Fibroblast of lung (primary cell): ENCODE measurements at regions not wholly inside any gene's neighbourhood (a gene's known extent, or its start where the extent isn't known, plus 50 kb on each side); places are given as distances from the start of the nearest gene placed in this dataset.
"Not testable (repeated sequence)": the region's sequence is repeated elsewhere in the genome, so short reads cannot be mapped to it uniquely, and the experiment has no call there.

Experiments
- DNase-seq, 2 donors: peaks; one replicate each; pipeline versions ENCODE4 v3.0.0 to v3.0.0-alpha.2; 2010; ENCODE audit warnings: low read depth in 2 of 2
- H2AFZ ChIP-seq: 2 replicates; pipeline ENCODE4 v1.5.1; 2012; ENCODE audit warnings: low read length, control low read depth, inconsistent platforms
- H3K27ac ChIP-seq: 2 replicates; pipeline ENCODE4 v1.5.1; 2011; ENCODE audit warnings: low read length, control low read depth; ENCODE audit not compliant: insufficient read depth
- H3K27me3 ChIP-seq: 2 replicates; pipeline ENCODE4 v1.5.1; 2011; ENCODE audit warnings: mild to moderate bottlenecking, low read length; ENCODE audit not compliant: control insufficient read depth, insufficient read depth
- H3K36me3 ChIP-seq: 2 replicates; pipeline ENCODE4 v1.5.1; 2011; ENCODE audit warnings: low read length; ENCODE audit not compliant: control insufficient read depth, insufficient read depth
- H3K4me1 ChIP-seq: 2 replicates; pipeline ENCODE4 v1.5.1; 2011; ENCODE audit warnings: low read length; ENCODE audit not compliant: control insufficient read depth, insufficient read depth; ENCODE audit errors: extremely low read depth
- H3K4me2 ChIP-seq: 2 replicates; pipeline ENCODE4 v1.5.1; 2011; ENCODE audit warnings: low read length, control low read depth; ENCODE audit not compliant: insufficient read depth; ENCODE audit errors: extremely low read depth
- H3K4me3 ChIP-seq, 4 experiments: fragments of 200-600 bp in 1 of 4; sonication (generic) in 1 of 4; replicated peaks in 1 of 4; 2 replicates each; pipeline ENCODE4 v1.5.1; 2011 to 2016; ENCODE audit warnings: low read length in 4 of 4, low read depth in 3 of 4, mild to moderate bottlenecking in 3 of 4, control low read depth in 2 of 4, inconsistent platforms in 1 of 4, mixed read lengths in 1 of 4; ENCODE audit not compliant: insufficient read depth in 1 of 4; ENCODE audit errors: control extremely low read depth in 1 of 4
- H3K79me2 ChIP-seq: 2 replicates; pipeline ENCODE4 v1.5.1; 2012; ENCODE audit warnings: mild to moderate bottlenecking, low read length, inconsistent platforms; ENCODE audit not compliant: control insufficient read depth, insufficient read depth
- H3K9ac ChIP-seq: 2 replicates; pipeline ENCODE4 v1.5.1; 2011; ENCODE audit warnings: mild to moderate bottlenecking, low read length, control low read depth; ENCODE audit not compliant: insufficient read depth
- H3K9me3 ChIP-seq: 2 replicates; pipeline ENCODE4 v1.5.1; 2012; ENCODE audit warnings: low read depth, low read length; ENCODE audit not compliant: control insufficient read depth, insufficient read depth
- H4K20me1 ChIP-seq: 2 replicates; pipeline ENCODE4 v1.5.1; 2011; ENCODE audit warnings: low read length; ENCODE audit not compliant: control insufficient read depth, insufficient read depth; ENCODE audit errors: extremely low read depth
- EZH2 ChIP-seq: IDR thresholded peaks from 2 replicates; pipeline ENCODE4 v1.5.1; 2012; ENCODE audit warnings: low read length, control low read depth, mild to moderate bottlenecking; ENCODE audit errors: missing control alignments
- TF ChIP-seq, protein P1 (sequence below), 2 donors: IDR thresholded peaks in 1 of 2; conservative IDR thresholded peaks in 1 of 2; 1 replicate in 1 of 2; 2 replicates in 1 of 2; pipeline ENCODE4 v1.5.1; 2011 to 2012; ENCODE audit warnings: low read length in 2 of 2, control low read depth in 1 of 2, inconsistent platforms in 1 of 2, low read depth in 1 of 2, mild to moderate bottlenecking in 1 of 2

DNA sequence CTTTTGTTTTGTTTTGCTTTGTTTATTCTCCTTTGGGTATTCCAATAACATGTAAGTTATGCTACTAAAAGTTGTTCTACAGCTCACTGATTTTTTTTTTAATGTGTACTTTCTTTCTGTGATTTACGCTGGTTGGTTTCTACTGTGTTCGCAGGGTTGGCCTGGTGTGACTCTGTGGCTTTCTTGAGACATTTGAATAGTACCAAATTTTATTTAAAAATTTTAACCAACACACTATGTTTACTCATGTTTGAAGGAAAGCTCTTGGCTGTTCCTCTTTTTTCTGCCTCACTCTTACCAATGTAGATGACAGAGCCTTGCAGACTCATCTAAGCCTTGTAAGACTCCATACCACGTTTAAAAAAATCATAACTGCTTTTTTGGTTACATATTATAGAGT is 1784.9 kb upstream of the DEFB115 start:
- Histone ChIP-seq H3K9ac (no peak overlapping the region), H3K36me3 (no peaks in the 10 kb centered on the region), H3K9me3 (no peaks in the 10 kb centered on the region), H2AFZ (no peak overlapping the region), H3K4me3 (no peak overlapping the region), H3K27ac (no peak overlapping the region), H4K20me1 (no peaks in the 10 kb centered on the region), H3K79me2 (no peaks in the 10 kb centered on the region), H3K4me1 (no peaks in the 10 kb centered on the region), H3K27me3 (no peaks in the 10 kb centered on the region), H3K4me2 (no peak overlapping the region)
- DNase-seq, result no peak
- TF ChIP-seq, protein P1, sequence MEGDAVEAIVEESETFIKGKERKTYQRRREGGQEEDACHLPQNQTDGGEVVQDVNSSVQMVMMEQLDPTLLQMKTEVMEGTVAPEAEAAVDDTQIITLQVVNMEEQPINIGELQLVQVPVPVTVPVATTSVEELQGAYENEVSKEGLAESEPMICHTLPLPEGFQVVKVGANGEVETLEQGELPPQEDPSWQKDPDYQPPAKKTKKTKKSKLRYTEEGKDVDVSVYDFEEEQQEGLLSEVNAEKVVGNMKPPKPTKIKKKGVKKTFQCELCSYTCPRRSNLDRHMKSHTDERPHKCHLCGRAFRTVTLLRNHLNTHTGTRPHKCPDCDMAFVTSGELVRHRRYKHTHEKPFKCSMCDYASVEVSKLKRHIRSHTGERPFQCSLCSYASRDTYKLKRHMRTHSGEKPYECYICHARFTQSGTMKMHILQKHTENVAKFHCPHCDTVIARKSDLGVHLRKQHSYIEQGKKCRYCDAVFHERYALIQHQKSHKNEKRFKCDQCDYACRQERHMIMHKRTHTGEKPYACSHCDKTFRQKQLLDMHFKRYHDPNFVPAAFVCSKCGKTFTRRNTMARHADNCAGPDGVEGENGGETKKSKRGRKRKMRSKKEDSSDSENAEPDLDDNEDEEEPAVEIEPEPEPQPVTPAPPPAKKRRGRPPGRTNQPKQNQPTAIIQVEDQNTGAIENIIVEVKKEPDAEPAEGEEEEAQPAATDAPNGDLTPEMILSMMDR (conservative IDR thresholded peaks at IDR 0.05 in 1 of 2, IDR thresholded peaks at IDR 0.05 in 1 of 2; ENCODE audit: low read depth in 1 of 2, low read length in 2 of 2), result no peak
- no peak for TF ChIP-seq EZH2

DNA sequence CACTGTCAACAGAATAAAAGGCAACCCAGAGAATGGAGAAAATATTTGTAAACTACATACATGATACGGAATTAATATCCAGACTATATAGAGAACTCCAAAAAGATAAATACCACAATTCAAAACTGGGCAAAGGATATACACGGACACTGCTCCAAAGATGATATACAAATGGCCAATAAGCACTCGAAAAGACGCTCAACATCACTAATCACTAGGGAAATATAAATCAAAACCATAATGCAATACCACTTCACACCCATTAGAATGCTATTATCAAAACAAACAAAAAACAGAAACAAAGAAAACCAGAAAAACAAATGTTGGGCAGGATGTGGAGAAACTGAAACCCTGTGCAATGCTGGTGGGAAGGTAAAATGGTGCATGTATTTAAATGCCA is 1764.6 kb upstream of the DEFB115 start:
- H3K4me3 ChIP-seq, H3K4me2 ChIP-seq, H2AFZ ChIP-seq, H3K4me1 ChIP-seq, H3K9me3 ChIP-seq, H3K27ac ChIP-seq, H3K79me2 ChIP-seq, H3K36me3 ChIP-seq, H3K9ac ChIP-seq, H3K27me3 ChIP-seq, DNase-seq, H4K20me1 ChIP-seq: not testable (repeated sequence)

- peak overlapping the region in 1 of 4 experiments; percentile 36 for H3K4me3 ChIP-seq
- not testable (repeated sequence) for H2AFZ ChIP-seq, DNase-seq
Observed at GRCh38 chr20:29496767-29497166, 1760.7 kb upstream of the DEFB115 start.

GRCh38 chr20:29497261-29497671 is 1760.2 kb upstream of the DEFB115 start:
- DNase-seq, result peak in 1 of 2 donors; percentile 70
- Histone ChIP-seq H3K27me3 (no peaks in the 10 kb centered on the region), H3K36me3 (no peaks in the 10 kb centered on the region), H3K4me2 (no peak overlapping the region), H3K9me3 (no peaks in the 10 kb centered on the region), H2AFZ (no peak overlapping the region), H3K4me1 (no peaks in the 10 kb centered on the region), H3K4me3 (peak overlapping the region in 1 of 4 experiments; percentile 36), H3K9ac (no peak overlapping the region), H3K79me2 (no peaks in the 10 kb centered on the region), H4K20me1 (no peaks in the 10 kb centered on the region), H3K27ac (no peak overlapping the region)
- no peak for TF ChIP-seq EZH2
- TF ChIP-seq, protein P1 (conservative IDR thresholded peaks at IDR 0.05 in 1 of 2, IDR thresholded peaks at IDR 0.05 in 1 of 2; ENCODE audit: low read depth in 1 of 2, low read length in 2 of 2), result no peak

More at GRCh38 chr20:29496767-29497166, 1760.7 kb upstream of the DEFB115 start:
- H3K4me1 ChIP-seq, H3K79me2 ChIP-seq, H3K27me3 ChIP-seq, H3K9me3 ChIP-seq, H3K27ac ChIP-seq, H3K4me2 ChIP-seq, H3K9ac ChIP-seq, H4K20me1 ChIP-seq, H3K36me3 ChIP-seq: not testable (repeated sequence)

GRCh38 chr20:29497684-29498083 is 1759.8 kb upstream of the DEFB115 start:
- not testable (repeated sequence) for H3K36me3 ChIP-seq, H2AFZ ChIP-seq, H3K4me3 ChIP-seq, H4K20me1 ChIP-seq, H3K4me1 ChIP-seq, DNase-seq, H3K27me3 ChIP-seq, H3K79me2 ChIP-seq, H3K4me2 ChIP-seq, H3K9me3 ChIP-seq, H3K9ac ChIP-seq, H3K27ac ChIP-seq
